Vagina (tissue), 2 donors: ENCODE measurements at regions not wholly inside any gene's neighbourhood (a gene's known extent, or its start where the extent isn't known, plus 50 kb on each side); places are given as distances from the start of the nearest gene placed in this dataset.

Experiments
- DNase-seq, 2 donors: peaks; one replicate each; pipeline ENCODE4 v3.0.0-alpha.2; 2017; ENCODE audit errors: extremely low spot score in 2 of 2
- H3K27ac ChIP-seq: fragments of 200-600 bp; sonication (generic); one replicate; pipeline ENCODE4 v1.5.1; 2019
- H3K27me3 ChIP-seq: fragments of 200-600 bp; sonication (generic); one replicate; pipeline ENCODE4 v1.5.1; 2019
- H3K36me3 ChIP-seq, 2 donors: fragments of 200-600 bp; sonication (generic); one replicate each; pipeline ENCODE4 v1.5.1; 2017 to 2019
- H3K4me1 ChIP-seq: fragments of 200-600 bp; sonication (generic); one replicate; pipeline ENCODE4 v1.5.1; 2019
- H3K4me3 ChIP-seq, 2 donors: fragments of 200-600 bp; sonication (generic); 1 replicate in 1 of 2; 2 replicates in 1 of 2; pipeline ENCODE4 v1.5.1; 2016 to 2019
- H3K9me3 ChIP-seq: fragments of 200-600 bp; sonication (generic); one replicate; pipeline ENCODE4 v1.5.1; 2019
- CTCF ChIP-seq, 3 experiments: fragments of 450-650 bp in 2 of 3; fragments of 200-600 bp in 1 of 3; sonication (generic) in 1 of 3; IDR thresholded peaks; one replicate each; pipeline ENCODE4 v1.5.1; 2017 to 2019; ENCODE audit warnings: antibody characterized with exemption in 3 of 3, mild to moderate bottlenecking in 2 of 3, moderate library complexity in 2 of 3
- POLR2A ChIP-seq, 2 donors: fragments of 450-650 bp; IDR thresholded peaks; one replicate each; pipeline ENCODE4 v1.6.1; 2017; ENCODE audit warnings: antibody characterized with exemption in 2 of 2, mild to moderate bottlenecking in 2 of 2, moderate library complexity in 2 of 2
- POLR2AphosphoS5 ChIP-seq, 2 donors: sonication (generic); formaldehyde crosslinking; IDR thresholded peaks; one replicate each; pipeline ENCODE4 v1.9.0; 2017; ENCODE audit warnings: antibody characterized with exemption in 2 of 2, mild to moderate bottlenecking in 2 of 2, low read depth in 1 of 2; ENCODE audit not compliant: insufficient read depth in 1 of 2
- intact Hi-C: fragments of 100-400 bp; cut with DNase I; formaldehyde crosslinking; loops from one replicate; pipeline ENCODE4 v1.15.1; 2023

GRCh38 chr2:150688016-150688415 lies 200.5 kb upstream of the RND3 start:
- no peak for DNase-seq
- Histone ChIP-seq H3K27ac (no peak overlapping the region), H3K4me1 (no peaks in the 10 kb centered on the region), H3K9me3 (no peaks in the 10 kb centered on the region), H3K4me3 (no peak overlapping the region), H3K27me3 (no peaks in the 10 kb centered on the region), H3K36me3 (no peaks in the 10 kb centered on the region)
- TF ChIP-seq POLR2AphosphoS5 (IDR thresholded peaks at IDR 0.05; ENCODE audit: insufficient read depth in 1 of 2, low read depth in 1 of 2) (no peak), CTCF (IDR thresholded peaks at IDR 0.05) (no peak), POLR2A (IDR thresholded peaks at IDR 0.05) (no peak)
- intact Hi-C loops = no loop called here

DNA sequence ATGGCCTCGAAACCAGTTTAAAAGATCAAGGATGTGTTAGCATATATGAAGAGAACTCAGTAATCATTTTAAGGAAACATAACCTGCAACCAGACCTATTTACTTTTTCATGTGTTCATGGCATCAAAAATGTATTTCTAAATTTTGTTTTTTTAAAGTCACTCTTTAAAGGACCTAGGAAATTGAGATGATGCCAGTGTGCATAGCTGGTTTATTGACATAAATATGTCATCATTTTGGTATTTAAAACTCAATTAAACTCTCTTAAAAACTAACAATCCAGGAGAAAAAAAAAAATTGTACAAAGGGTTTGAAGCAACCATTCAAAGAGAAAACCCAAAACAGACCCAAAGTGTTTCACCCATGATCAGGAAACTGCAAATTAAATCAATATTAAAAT lies 198.9 kb upstream of the RND3 start:
- Histone ChIP-seq H3K9me3 (no peaks in the 10 kb centered on the region), H3K36me3 (no peaks in the 10 kb centered on the region), H3K4me1 (no peaks in the 10 kb centered on the region), H3K27me3 (no peaks in the 10 kb centered on the region), H3K4me3 (no peak overlapping the region), H3K27ac (no peak overlapping the region)
- DNase-seq = no peak
- TF ChIP-seq POLR2A (IDR thresholded peaks at IDR 0.05) (no peak), POLR2AphosphoS5 (IDR thresholded peaks at IDR 0.05; ENCODE audit: insufficient read depth in 1 of 2, low read depth in 1 of 2) (no peak), CTCF (IDR thresholded peaks at IDR 0.05) (no peak)
- intact Hi-C loops = no loop called here

DNA sequence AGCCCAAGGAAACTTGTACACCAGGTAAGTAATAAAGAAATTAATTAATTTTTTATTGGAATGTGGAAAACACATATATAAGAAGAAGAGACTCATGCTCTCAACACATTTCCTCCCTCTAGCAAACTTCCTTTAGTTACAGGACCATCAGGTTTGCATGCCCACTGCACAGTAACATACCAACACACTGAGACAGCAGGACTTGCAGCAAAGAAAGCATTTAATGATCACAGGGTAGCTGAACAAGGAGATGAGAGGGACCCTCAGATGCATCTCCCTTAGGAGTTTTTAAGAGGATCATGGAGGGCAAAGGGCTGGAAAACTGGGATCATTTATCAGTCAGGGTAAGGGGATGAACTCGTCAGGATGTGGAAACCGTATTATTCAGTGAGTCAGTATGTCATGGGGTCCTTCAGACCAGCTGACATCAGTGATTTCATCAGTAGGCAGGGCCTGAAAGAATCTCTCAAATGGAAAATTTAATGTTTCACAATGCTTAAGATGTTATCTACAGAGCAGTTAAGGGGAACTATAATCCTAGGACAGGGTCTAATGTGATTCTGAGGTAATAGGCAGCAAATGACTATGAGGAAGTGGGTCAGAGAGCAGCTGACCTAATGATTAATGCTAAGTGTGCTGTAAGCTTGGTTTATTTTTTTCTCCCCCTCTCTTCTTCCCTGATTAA lies 193.8 kb upstream of the RND3 start:
- H3K27me3 ChIP-seq = no peaks in the 10 kb centered on the region
- no peaks in the 10 kb centered on the region for H3K4me1 ChIP-seq
- no peaks in the 10 kb centered on the region for H3K9me3 ChIP-seq
- intact Hi-C loops = no loop called here
- no peaks in the 10 kb centered on the region for H3K36me3 ChIP-seq
- no peak overlapping the region for H3K4me3 ChIP-seq
- H3K27ac ChIP-seq = peak overlapping the region; percentile 55
- peak in 1 of 2 donors; percentile 23 for TF ChIP-seq POLR2AphosphoS5 (IDR thresholded peaks at IDR 0.05; ENCODE audit: insufficient read depth in 1 of 2, low read depth in 1 of 2)
- no peak for TF ChIP-seq CTCF (IDR thresholded peaks at IDR 0.05)
- no peak for DNase-seq

DNA sequence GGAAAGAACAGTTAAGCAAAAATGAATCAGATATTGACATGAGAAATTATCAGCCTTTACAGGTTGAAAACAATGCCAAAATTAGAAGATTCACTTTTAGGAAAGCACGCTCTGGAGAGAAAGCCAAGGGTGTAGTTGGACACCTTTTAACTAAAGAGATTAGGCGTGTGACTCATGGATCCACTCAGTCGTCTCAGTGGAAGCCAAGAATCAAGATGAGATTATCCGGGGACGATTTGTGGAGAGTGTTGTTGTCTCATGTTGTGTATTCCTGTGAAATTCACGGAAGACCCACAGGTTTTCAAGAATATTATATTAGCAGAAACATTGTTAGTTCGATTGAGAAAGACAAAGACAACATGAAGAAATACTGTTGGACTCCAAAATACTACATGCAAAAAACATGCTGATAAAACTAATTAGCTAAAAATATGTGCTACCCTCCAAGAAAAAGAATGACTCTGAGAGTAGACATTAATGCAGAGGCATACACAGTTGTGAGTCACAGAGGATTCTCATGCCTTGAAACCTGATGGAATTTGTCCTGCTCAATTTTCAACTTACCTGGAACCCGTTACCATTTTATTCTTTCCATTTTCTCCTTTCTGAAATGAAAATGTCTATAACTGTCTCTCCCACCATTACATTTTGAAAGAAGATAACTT lies 192.1 kb upstream of the RND3 start:
- Histone ChIP-seq H3K27ac (no peak overlapping the region), H3K9me3 (no peaks in the 10 kb centered on the region), H3K27me3 (no peaks in the 10 kb centered on the region), H3K4me3 (no peak overlapping the region), H3K36me3 (no peaks in the 10 kb centered on the region), H3K4me1 (no peaks in the 10 kb centered on the region)
- no peak for DNase-seq
- TF ChIP-seq POLR2AphosphoS5 (IDR thresholded peaks at IDR 0.05; ENCODE audit: insufficient read depth in 1 of 2, low read depth in 1 of 2) (no peak), POLR2A (IDR thresholded peaks at IDR 0.05) (no peak), CTCF (IDR thresholded peaks at IDR 0.05) (no peak)
- intact Hi-C loops = no loop called here

DNA sequence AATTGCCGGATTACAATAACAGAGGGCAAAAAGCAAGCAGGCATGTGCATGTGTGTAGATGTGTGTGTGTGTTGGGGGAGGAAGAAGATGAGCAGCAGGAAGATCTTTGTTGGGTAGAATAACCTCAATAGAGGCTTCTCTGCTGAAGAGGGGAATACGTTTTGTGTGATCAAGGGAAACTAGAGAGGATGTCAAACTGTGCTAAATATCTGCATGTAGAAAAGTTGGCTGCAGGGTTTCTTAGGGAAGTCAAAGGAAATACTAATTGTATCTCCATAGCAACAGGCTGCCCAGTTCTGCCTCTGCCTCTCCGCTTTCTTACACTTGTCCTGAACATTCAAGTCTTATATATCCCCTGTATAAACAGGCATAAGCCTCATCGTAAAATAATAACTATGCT lies 190.1 kb upstream of the RND3 start:
- H3K36me3 ChIP-seq = no peaks in the 10 kb centered on the region
- no peaks in the 10 kb centered on the region for H3K4me1 ChIP-seq
- H3K9me3 ChIP-seq = no peaks in the 10 kb centered on the region
- no peaks in the 10 kb centered on the region for H3K27me3 ChIP-seq
- no peak for DNase-seq
- intact Hi-C loops = no loop called here
- H3K27ac ChIP-seq = no peak overlapping the region
- H3K4me3 ChIP-seq = no peak overlapping the region
- TF ChIP-seq POLR2A (IDR thresholded peaks at IDR 0.05) (no peak), POLR2AphosphoS5 (IDR thresholded peaks at IDR 0.05; ENCODE audit: insufficient read depth in 1 of 2, low read depth in 1 of 2) (no peak), CTCF (IDR thresholded peaks at IDR 0.05) (no peak)
